Esophagus squamous epithelium (tissue), 5 donors: ENCODE measurements at regions not wholly inside any gene's neighbourhood (a gene's known extent, or its start where the extent isn't known, plus 50 kb on each side); places are given as distances from the start of the nearest gene placed in this dataset.

Experiments used
- DNase-seq: peaks from one replicate; lab custom pipeline; 2025; lab: John Stamatoyannopoulos, UW
- H3K27ac ChIP-seq, 4 donors: fragments of 200-600 bp; sonication (generic); one replicate each; pipeline ENCODE4 v1.5.1; 2016 to 2019; ENCODE audit warnings: mild to moderate bottlenecking in 1 of 4
- H3K27me3 ChIP-seq, 4 donors: fragments of 200-600 bp; sonication (generic); 1 replicate in 3 of 4; 2 replicates in 1 of 4; pipeline versions ENCODE4 v1.5.1 to v1.6.0; 2017 to 2021; ENCODE audit warnings: antibody characterized with exemption in 1 of 4
- H3K36me3 ChIP-seq, 3 donors: fragments of 200-600 bp; sonication (generic); one replicate each; pipeline ENCODE4 v1.5.1; 2016 to 2019
- H3K4me1 ChIP-seq, 3 donors: fragments of 200-600 bp; sonication (generic); one replicate each; pipeline ENCODE4 v1.5.1; 2017 to 2019
- H3K4me3 ChIP-seq, 4 donors: fragments of 200-600 bp; sonication (generic); 1 replicate in 3 of 4; 2 replicates in 1 of 4; pipeline ENCODE4 v1.5.1; 2016 to 2019; ENCODE audit warnings: mild to moderate bottlenecking in 2 of 4, moderate library complexity in 1 of 4
- H3K9me3 ChIP-seq, 3 donors: fragments of 200-600 bp; sonication (generic); one replicate each; pipeline ENCODE4 v1.5.1; 2016 to 2019
- POLR2A ChIP-seq, 4 donors: fragments of 450-650 bp; IDR thresholded peaks; one replicate each; pipeline ENCODE4 v1.6.1; 2017; ENCODE audit warnings: antibody characterized with exemption in 4 of 4, mild to moderate bottlenecking in 4 of 4, moderate library complexity in 3 of 4
- WGBS, 2 donors: methylation state at CpG; one replicate each; pipeline ENCODE4 v1.1.5; 2018; 5-methylcytosine and 5-hydroxymethylcytosine counted together
- intact Hi-C: fragments of 100-400 bp; cut with DNase I; formaldehyde crosslinking; loops from one replicate; pipeline ENCODE4 v1.15.0; 2022
- TF ChIP-seq, protein P1 (sequence below), 6 experiments: fragments of 450-650 bp in 4 of 6; fragments of 200-600 bp in 2 of 6; sonication (generic) in 2 of 6; IDR thresholded peaks; one replicate each; pipeline ENCODE4 v1.5.1; 2016 to 2019; ENCODE audit warnings: antibody characterized with exemption in 6 of 6, mild to moderate bottlenecking in 4 of 6, moderate library complexity in 4 of 6
- donor health status: DM: yes; HTN: yes; CAD: no.

DNA sequence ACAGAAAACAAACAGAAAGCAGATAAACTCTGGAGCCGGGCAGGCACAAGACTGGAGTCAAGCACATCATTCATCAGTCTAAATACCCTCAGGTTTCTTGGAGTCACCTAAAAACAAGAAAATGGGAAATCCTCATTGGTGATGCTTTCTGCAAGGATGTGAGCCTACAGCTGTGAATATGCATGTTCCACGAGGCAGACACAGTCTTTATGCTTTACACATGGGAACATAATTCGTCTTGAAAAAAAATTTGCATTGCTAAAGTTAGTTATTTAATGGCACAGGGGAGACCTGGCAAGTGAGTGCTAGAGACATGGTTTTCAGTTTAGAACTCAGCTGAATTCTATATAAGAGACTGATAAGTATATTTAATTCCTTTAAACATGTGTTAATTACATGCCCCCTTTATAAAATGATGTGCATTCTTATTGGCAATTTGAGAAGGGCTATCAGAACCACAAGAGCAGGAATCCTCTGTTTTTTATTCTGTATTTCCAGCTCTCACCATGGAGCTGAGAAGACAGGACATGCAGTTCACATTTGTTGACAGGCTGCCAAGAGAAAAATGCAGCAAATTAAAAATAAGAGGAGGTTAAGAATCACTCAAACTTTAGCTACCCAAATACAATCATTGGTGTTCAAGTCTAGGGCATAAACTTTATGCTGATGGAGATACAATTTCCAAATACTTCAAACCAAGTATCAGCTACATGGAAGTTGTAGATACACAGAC, 438.0 kb upstream of the MPDZ start:
- H3K27ac ChIP-seq: no peak overlapping the region
- no peaks in the 10 kb centered on the region for H3K27me3 ChIP-seq
- H3K36me3 ChIP-seq: no peaks in the 10 kb centered on the region
- intact Hi-C loops: no loop called here
- WGBS, 2 donors: 57 to 74% methylated on average over 3 of the region's 3 CpGs
- TF ChIP-seq, protein P1, sequence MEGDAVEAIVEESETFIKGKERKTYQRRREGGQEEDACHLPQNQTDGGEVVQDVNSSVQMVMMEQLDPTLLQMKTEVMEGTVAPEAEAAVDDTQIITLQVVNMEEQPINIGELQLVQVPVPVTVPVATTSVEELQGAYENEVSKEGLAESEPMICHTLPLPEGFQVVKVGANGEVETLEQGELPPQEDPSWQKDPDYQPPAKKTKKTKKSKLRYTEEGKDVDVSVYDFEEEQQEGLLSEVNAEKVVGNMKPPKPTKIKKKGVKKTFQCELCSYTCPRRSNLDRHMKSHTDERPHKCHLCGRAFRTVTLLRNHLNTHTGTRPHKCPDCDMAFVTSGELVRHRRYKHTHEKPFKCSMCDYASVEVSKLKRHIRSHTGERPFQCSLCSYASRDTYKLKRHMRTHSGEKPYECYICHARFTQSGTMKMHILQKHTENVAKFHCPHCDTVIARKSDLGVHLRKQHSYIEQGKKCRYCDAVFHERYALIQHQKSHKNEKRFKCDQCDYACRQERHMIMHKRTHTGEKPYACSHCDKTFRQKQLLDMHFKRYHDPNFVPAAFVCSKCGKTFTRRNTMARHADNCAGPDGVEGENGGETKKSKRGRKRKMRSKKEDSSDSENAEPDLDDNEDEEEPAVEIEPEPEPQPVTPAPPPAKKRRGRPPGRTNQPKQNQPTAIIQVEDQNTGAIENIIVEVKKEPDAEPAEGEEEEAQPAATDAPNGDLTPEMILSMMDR (IDR thresholded peaks at IDR 0.05): no peak
- TF ChIP-seq POLR2A (IDR thresholded peaks at IDR 0.05): no peak
- no peak for DNase-seq
- peaks cover 14 to 53% (median 14%) of the 10 kb centered on the region in 3 donors for H3K4me1 ChIP-seq
- H3K4me3 ChIP-seq: no peak overlapping the region
- H3K9me3 ChIP-seq: peaks cover 0 to 3% (median 0%) of the 10 kb centered on the region in 3 donors

DNA sequence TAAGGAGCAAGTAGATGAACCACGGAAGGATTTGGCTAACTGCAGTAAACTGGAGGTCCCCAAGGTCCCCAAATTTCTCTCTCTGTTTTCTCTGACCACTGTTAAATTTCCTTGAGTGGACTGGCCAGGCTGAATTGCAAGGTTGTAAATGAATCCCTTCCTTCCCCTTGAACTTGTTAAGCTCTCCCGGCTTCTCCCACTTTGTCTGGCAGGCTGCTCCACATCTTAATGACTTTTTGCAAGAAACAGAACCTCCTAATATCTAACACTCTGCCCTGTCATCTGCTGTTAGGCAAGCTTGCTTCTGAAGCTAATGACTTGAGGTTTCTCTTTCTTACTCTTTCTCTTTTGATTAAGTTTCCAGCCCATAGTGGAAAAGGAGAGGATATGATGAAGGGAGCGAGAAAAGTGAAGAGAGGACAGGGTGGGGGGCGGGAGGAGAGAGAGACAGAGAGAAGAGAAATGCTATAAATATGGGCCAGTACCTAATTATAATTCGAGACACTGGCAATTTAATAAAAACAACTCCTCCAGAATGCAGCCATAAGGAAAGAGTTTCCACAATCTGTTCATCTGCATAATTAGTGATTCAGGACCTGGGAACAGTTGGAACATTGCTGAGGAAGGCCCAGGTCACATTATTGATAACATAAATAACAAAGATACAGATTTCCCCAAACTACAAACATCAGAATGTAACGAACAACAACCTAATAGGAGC, 437.3 kb upstream of the MPDZ start:
- DNase-seq: no peak

DNA sequence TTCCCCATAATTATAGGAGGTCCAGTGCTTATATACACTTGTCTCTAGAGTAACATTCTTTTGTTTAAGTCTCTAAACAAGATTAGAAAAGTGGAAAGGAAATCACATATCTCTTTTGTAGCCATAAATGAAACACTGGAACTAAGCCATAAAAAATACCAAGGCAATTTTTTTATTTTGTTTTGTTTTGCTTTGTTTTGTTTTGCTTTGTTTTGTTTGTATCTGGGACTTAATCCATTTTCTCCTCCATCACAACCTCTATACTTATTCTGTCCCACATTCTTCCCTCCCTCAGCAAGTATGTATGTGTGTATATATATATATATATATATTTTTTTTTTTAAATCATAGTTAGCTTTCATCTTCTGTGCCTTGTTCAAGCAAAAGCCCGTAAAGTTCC, 436.6 kb upstream of the MPDZ start:
- no peak overlapping the region for H3K27ac ChIP-seq

More for the DNA sequence above, 437.3 kb upstream of the MPDZ start:
- Histone ChIP-seq H3K4me1 (peaks cover 14 to 53% (median 14%) of the 10 kb centered on the region in 3 donors), H3K4me3 (no peak overlapping the region), H3K27me3 (no peaks in the 10 kb centered on the region), H3K9me3 (no peaks in the 10 kb centered on the region), H3K27ac (no peak overlapping the region), H3K36me3 (no peaks in the 10 kb centered on the region)
- intact Hi-C loops: no loop called here
- TF ChIP-seq, protein P1 (IDR thresholded peaks at IDR 0.05): no peak
- no peak for TF ChIP-seq POLR2A (IDR thresholded peaks at IDR 0.05)
- WGBS, 2 donors: 47 to 57% methylated on average over 6 of the region's 6 CpGs

DNA sequence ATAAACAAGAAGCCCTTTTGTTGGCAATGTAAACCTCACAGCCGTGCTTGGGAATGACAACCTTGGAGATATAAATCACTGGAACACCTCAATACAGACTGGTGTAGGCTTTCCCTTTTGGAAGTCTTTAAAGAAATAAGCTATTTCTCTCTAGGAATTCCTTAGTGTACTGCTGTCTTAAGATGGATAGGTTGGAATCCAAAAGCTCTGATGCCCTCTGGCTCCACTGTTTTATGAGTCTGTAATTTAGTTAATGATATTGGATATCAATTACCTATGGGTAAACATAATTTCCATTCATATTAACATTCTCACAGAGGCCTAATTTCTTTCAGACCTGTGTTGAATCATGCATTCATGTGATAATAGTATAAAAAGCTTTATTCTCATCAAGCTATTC, 435.9 kb upstream of the MPDZ start:
- H3K4me1 ChIP-seq: peaks cover 14 to 42% (median 14%) of the 10 kb centered on the region in 3 donors
- DNase-seq: no peak
- intact Hi-C loops: no loop called here
- TF ChIP-seq POLR2A (IDR thresholded peaks at IDR 0.05): no peak
- TF ChIP-seq, protein P1 (IDR thresholded peaks at IDR 0.05): no peak
- no peaks in the 10 kb centered on the region for H3K9me3 ChIP-seq
- WGBS, 2 donors: 68 to 79% methylated on average over 1 of the region's 1 CpG
- no peak overlapping the region for H3K27ac ChIP-seq
- H3K27me3 ChIP-seq: no peaks in the 10 kb centered on the region
- no peak overlapping the region for H3K4me3 ChIP-seq
- no peaks in the 10 kb centered on the region for H3K36me3 ChIP-seq

More for the DNA sequence above, 436.6 kb upstream of the MPDZ start:
- DNase-seq: no peak
- Histone ChIP-seq H3K9me3 (no peaks in the 10 kb centered on the region), H3K27me3 (no peaks in the 10 kb centered on the region), H3K36me3 (no peaks in the 10 kb centered on the region), H3K4me1 (peaks cover 14 to 48% (median 14%) of the 10 kb centered on the region in 3 donors), H3K4me3 (no peak overlapping the region)
- WGBS, 2 donors: 44 to 100% methylated on average over 1 of the region's 1 CpG
- intact Hi-C loops: no loop called here
- TF ChIP-seq POLR2A (IDR thresholded peaks at IDR 0.05): no peak
- TF ChIP-seq, protein P1 (IDR thresholded peaks at IDR 0.05): no peak
